K562 (cell line): ENCODE measurements at regions not wholly inside any gene's neighbourhood (a gene's known extent, or its start where the extent isn't known, plus 50 kb on each side); places are given as distances from the start of the nearest gene placed in this dataset.

Experiments used
- ATAC-seq: fragments of 200-7000 bp; cut with Tn5 transposase; 3 replicates; pipeline ENCODE4 v1.9.1; 2020; ENCODE audit warnings: moderate library complexity
- BruUV-seq: library from RNA; stranded (reverse); fragments of 400-500 nt; replicated peaks from 2 replicates; lab custom pipeline; 2021; lab: Mats Ljungman, UMichigan
- CTCF ChIA-PET: fragments of 300-600 bp; formaldehyde crosslinking; extraction: SDS; loops from one replicate; lab custom pipeline; 2021; ENCODE audit warnings: low intra/inter-chr PET ratio; lab: Yijun Ruan, JAX
- POLR2A ChIA-PET: fragments of 300-600, 350-650 bp; sonication (Branson Sonifier 250); formaldehyde crosslinking; extraction: SDS; loops from one replicate; lab custom pipeline; 2021; ENCODE audit warnings: antibody characterized with exemption, inconsistent platforms; lab: Yijun Ruan, JAX
- DNase-seq, 4 experiments: peaks; one replicate each; pipeline versions ENCODE4 v3.0.0 to v3.0.0-alpha.2; 2011 to 2018; ENCODE audit warnings: low spot score in 3 of 4, mixed read lengths in 3 of 4; ENCODE audit errors: extremely low read depth in 1 of 4
- FAIRE-seq: peaks from 2 replicates; lab custom pipeline; 2011; peaks lifted over from hg19 to GRCh38; lab: Jason Lieb, UNC
- H2AFZ ChIP-seq: 2 replicates; pipeline ENCODE4 v1.6.0; 2011; ENCODE audit warnings: low read depth, low read length, control low read depth, inconsistent platforms
- H3K27ac ChIP-seq: fragments of 200-600 bp; 3 replicates; pipeline ENCODE4 v1.8.0; 2011; ENCODE audit warnings: low read depth, mild to moderate bottlenecking, control low read depth, inconsistent platforms, low read length, moderate library complexity, mixed read lengths; ENCODE audit errors: extremely low read depth
- H3K27me3 ChIP-seq, 2 experiments: fragments of 300-600 bp in 1 of 2; 2 replicates in 1 of 2; 3 replicates in 1 of 2; pipeline versions ENCODE4 v1.6.0 to v1.8.0; 2011; ENCODE audit warnings: inconsistent platforms in 2 of 2, low read length in 2 of 2, mild to moderate bottlenecking in 1 of 2, mixed read lengths in 1 of 2, moderate library complexity in 1 of 2; ENCODE audit not compliant: control insufficient read depth in 2 of 2, insufficient read depth in 2 of 2
- H3K36me3 ChIP-seq: fragments of 300-600 bp; 3 replicates; pipeline ENCODE4 v1.8.0; 2011; ENCODE audit warnings: mild to moderate bottlenecking, low read length, inconsistent platforms; ENCODE audit not compliant: control insufficient read depth, insufficient read depth
- H3K4me1 ChIP-seq, 2 experiments: fragments of 200-600 bp in 1 of 2; replicated peaks in 1 of 2; 2 replicates in 1 of 2; 3 replicates in 1 of 2; pipeline versions ENCODE4 v1.5.1 to v1.8.0; 2011; ENCODE audit warnings: inconsistent platforms in 2 of 2, low read length in 2 of 2, mild to moderate bottlenecking in 1 of 2, mixed read lengths in 1 of 2, moderate library complexity in 1 of 2; ENCODE audit not compliant: control insufficient read depth in 2 of 2, insufficient read depth in 2 of 2
- H3K4me2 ChIP-seq: 2 replicates; pipeline ENCODE4 v1.6.1; 2011; ENCODE audit warnings: low read length, control low read depth, inconsistent platforms, mixed read lengths; ENCODE audit not compliant: insufficient read depth
- H3K4me3 ChIP-seq: fragments of 200-600 bp; sonication (generic), shearing (Covaris generic); 2 replicates; pipeline ENCODE4 v1.5.1; 2016; ENCODE audit warnings: control low read depth, inconsistent platforms
- H3K79me2 ChIP-seq: fragments of 200-600 bp; 3 replicates; pipeline ENCODE4 v1.8.0; 2011; ENCODE audit warnings: low read length, inconsistent platforms; ENCODE audit not compliant: control insufficient read depth, insufficient read depth
- H3K9ac ChIP-seq, 2 experiments: 2 replicates each; pipeline versions ENCODE4 v1.6.0 to v1.6.1; 2011; ENCODE audit warnings: low read depth in 2 of 2, low read length in 2 of 2, control low read depth in 1 of 2, inconsistent platforms in 1 of 2, mild to moderate bottlenecking in 1 of 2, mixed read lengths in 1 of 2; ENCODE audit not compliant: insufficient read depth in 1 of 2
- H3K9me1 ChIP-seq: one replicate; pipeline ENCODE4 v1.6.0; 2011; ENCODE audit warnings: inconsistent platforms, mild to moderate bottlenecking, low read length, moderate library complexity; ENCODE audit not compliant: control insufficient read depth, insufficient read depth
- H3K9me3 ChIP-seq: replicated peaks from 2 replicates; pipeline ENCODE4 v1.5.1; 2011; ENCODE audit warnings: low read depth, low read length, inconsistent platforms; ENCODE audit not compliant: control insufficient read depth, insufficient read depth
- H4K20me1 ChIP-seq: replicated peaks from 2 replicates; pipeline ENCODE4 v1.6.1; 2011; ENCODE audit warnings: low read length, inconsistent platforms, mixed read lengths; ENCODE audit not compliant: control insufficient read depth, insufficient read depth
- TARDBP ChIP-seq: fragments of 450-650 bp; IDR thresholded peaks from 2 replicates; pipeline ENCODE4 v1.6.1; 2016
- ZSCAN29 ChIP-seq: fragments of 450-650 bp; IDR thresholded peaks from 2 replicates; pipeline ENCODE4 v1.6.1; 2017
- WGBS: fragments of 100-300 bp; shearing (Covaris generic); methylation state at CpG from one replicate; pipeline ENCODE4 v1.1.6; 2016; ENCODE audit warnings: low coverage, mixed read lengths; ENCODE audit not compliant: insufficient coverage; ENCODE audit errors: missing lambda C conversion rate; 5-methylcytosine and 5-hydroxymethylcytosine counted together
- in situ Hi-C: fragments of 300-500 bp; cut with MboI; formaldehyde crosslinking; loops from 4 replicates; pipeline ENCODE4 v1.15.0; 2018; ENCODE audit warnings: inconsistent platforms, mixed read lengths
- intact Hi-C: fragments of 100-400 bp; cut with micrococcal nuclease; formaldehyde crosslinking; loops from 2 replicates; pipeline ENCODE4 v1.14.2; 2022
- TF ChIP-seq, protein P1 (sequence below), 2 experiments: fragments of 450-650 bp in 1 of 2; sonication (generic) in 1 of 2; formaldehyde crosslinking in 1 of 2; IDR thresholded peaks; 2 replicates each; pipeline versions ENCODE4 v1.7.1 to v1.9.0; 2016 to 2022; ENCODE audit warnings: inconsistent platforms in 1 of 2, mild to moderate bottlenecking in 1 of 2, missing genetic modification reagents in 1 of 2
- TF ChIP-seq, protein P2 (sequence below), 2 experiments: fragments of 450-650 bp in 1 of 2; IDR thresholded peaks; 2 replicates each; pipeline ENCODE4 v1.6.1; 2011 to 2017; ENCODE audit warnings: low read depth in 2 of 2, antibody characterized with exemption in 1 of 2, borderline replicate concordance in 1 of 2, low read length in 1 of 2, mild to moderate bottlenecking in 1 of 2, mixed read lengths in 1 of 2; ENCODE audit not compliant: control insufficient read depth in 1 of 2

DNA sequence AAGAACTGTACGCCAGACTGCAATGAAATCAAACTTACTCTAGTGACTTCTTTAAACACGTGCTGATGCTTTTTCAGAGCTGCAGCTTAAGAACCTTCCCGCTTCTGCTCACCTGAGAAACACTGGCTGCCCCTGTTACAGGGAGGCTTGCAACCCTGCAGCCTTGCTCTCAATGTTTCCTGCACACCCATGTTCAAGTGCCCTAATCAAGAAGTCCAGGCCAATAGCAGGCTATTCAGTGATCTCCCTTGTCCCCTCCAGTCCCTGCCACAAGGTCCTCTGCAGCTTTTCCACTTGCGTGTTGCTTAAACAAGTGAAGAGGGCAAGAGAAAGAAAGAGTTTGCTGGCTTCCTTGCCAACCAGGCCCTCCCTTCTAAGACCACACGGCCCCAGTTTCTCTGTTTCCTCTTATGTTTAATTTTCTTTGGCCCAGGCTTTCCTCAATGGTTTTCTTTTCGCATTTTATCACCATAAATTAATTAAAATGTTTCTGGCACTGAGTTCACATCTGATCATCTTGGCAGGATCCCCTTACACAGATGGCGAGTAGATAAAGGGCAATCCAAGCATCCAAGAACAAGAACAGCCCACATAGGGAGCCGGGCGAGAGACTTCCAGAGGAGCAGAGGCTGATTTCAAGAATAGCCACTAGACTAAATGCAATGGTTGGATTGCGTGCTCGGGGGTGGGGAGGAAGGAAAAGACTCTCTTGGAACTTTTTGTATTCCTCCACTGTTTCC, 82.3 kb upstream of the CDKN3 start:
- no peaks in the 10 kb centered on the region for H3K9me3 ChIP-seq
- ChIA-PET POLR2A (interaction anchor here (0.6 to 0.7 kb wide), 2 partner anchors 7 to 470 kb away, joined by 3 read pairs; no protein-coding TSS in a partner anchor), CTCF (no interaction called here)
- H2AFZ ChIP-seq = no peak overlapping the region
- in situ Hi-C loops (no loop called here), intact Hi-C loops (no loop called here)
- no peaks in the 10 kb centered on the region for H3K4me1 ChIP-seq
- no peaks in the 10 kb centered on the region; a peak in 3 of 5 replicates for H3K27me3 ChIP-seq
- H4K20me1 ChIP-seq = no peaks in the 10 kb centered on the region
- H3K4me3 ChIP-seq = no peak overlapping the region
- DNase-seq = no peak
- H3K36me3 ChIP-seq = no peaks in the 10 kb centered on the region
- no peak overlapping the region for H3K27ac ChIP-seq
- no peak for ATAC-seq
- H3K9me1 ChIP-seq = no peaks in the 10 kb centered on the region
- BruUV-seq = no TSS peak
- no peak overlapping the region for H3K9ac ChIP-seq
- no peaks in the 10 kb centered on the region for H3K79me2 ChIP-seq
- FAIRE-seq = no peak
- WGBS = 2% methylated on average over 11 of the region's 11 CpGs
- no peak overlapping the region for H3K4me2 ChIP-seq
- TF ChIP-seq ZSCAN29 = no peak
- TF ChIP-seq, protein P1, sequence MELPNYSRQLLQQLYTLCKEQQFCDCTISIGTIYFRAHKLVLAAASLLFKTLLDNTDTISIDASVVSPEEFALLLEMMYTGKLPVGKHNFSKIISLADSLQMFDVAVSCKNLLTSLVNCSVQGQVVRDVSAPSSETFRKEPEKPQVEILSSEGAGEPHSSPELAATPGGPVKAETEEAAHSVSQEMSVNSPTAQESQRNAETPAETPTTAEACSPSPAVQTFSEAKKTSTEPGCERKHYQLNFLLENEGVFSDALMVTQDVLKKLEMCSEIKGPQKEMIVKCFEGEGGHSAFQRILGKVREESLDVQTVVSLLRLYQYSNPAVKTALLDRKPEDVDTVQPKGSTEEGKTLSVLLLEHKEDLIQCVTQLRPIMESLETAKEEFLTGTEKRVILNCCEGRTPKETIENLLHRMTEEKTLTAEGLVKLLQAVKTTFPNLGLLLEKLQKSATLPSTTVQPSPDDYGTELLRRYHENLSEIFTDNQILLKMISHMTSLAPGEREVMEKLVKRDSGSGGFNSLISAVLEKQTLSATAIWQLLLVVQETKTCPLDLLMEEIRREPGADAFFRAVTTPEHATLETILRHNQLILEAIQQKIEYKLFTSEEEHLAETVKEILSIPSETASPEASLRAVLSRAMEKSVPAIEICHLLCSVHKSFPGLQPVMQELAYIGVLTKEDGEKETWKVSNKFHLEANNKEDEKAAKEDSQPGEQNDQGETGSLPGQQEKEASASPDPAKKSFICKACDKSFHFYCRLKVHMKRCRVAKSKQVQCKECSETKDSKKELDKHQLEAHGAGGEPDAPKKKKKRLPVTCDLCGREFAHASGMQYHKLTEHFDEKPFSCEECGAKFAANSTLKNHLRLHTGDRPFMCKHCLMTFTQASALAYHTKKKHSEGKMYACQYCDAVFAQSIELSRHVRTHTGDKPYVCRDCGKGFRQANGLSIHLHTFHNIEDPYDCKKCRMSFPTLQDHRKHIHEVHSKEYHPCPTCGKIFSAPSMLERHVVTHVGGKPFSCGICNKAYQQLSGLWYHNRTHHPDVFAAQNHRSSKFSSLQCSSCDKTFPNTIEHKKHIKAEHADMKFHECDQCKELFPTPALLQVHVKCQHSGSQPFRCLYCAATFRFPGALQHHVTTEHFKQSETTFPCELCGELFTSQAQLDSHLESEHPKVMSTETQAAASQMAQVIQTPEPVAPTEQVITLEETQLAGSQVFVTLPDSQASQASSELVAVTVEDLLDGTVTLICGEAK (IDR thresholded peaks at IDR 0.05) = no peak
- TF ChIP-seq, protein P1 (CRISPR knock-in tag; IDR thresholded peaks at IDR 0.05) = no peak
- no peak for TF ChIP-seq TARDBP
- TF ChIP-seq, protein P2, sequence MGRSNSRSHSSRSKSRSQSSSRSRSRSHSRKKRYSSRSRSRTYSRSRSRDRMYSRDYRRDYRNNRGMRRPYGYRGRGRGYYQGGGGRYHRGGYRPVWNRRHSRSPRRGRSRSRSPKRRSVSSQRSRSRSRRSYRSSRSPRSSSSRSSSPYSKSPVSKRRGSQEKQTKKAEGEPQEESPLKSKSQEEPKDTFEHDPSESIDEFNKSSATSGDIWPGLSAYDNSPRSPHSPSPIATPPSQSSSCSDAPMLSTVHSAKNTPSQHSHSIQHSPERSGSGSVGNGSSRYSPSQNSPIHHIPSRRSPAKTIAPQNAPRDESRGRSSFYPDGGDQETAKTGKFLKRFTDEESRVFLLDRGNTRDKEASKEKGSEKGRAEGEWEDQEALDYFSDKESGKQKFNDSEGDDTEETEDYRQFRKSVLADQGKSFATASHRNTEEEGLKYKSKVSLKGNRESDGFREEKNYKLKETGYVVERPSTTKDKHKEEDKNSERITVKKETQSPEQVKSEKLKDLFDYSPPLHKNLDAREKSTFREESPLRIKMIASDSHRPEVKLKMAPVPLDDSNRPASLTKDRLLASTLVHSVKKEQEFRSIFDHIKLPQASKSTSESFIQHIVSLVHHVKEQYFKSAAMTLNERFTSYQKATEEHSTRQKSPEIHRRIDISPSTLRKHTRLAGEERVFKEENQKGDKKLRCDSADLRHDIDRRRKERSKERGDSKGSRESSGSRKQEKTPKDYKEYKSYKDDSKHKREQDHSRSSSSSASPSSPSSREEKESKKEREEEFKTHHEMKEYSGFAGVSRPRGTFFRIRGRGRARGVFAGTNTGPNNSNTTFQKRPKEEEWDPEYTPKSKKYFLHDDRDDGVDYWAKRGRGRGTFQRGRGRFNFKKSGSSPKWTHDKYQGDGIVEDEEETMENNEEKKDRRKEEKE (IDR thresholded peaks at IDR 0.05; ENCODE audit: borderline replicate concordance in 1 of 2, control insufficient read depth in 1 of 2, low read depth in 2 of 2, low read length in 1 of 2) = no peak
